ENCODE measurements at regions not wholly inside any gene's neighbourhood (a gene's known extent, or its start where the extent isn't known, plus 50 kb on each side); places are given as distances from the start of the nearest gene placed in this dataset.

- intact Hi-C loops (cut with DNase I): no loop called here
- Histone ChIP-seq H3K27ac (no peak overlapping the region), H3K4me1 (no peaks in the 10 kb centered on the region), H3K9me3 (no peaks in the 10 kb centered on the region), H3K27me3 (no peaks in the 10 kb centered on the region), H3K36me3 (no peaks in the 10 kb centered on the region), H3K4me3 (no peak overlapping the region)
- 82 to 84% methylated on average over 2 of the region's 2 CpGs for WGBS, 2 donors
- TF ChIP-seq CTCF (IDR thresholded peaks at IDR 0.05) (no peak), POLR2A (IDR thresholded peaks at IDR 0.05) (no peak)
- no peak for DNase-seq
Measured at GRCh38 chr21:27086630-27087029, 119.7 kb upstream of the ADAMTS5 start.

GRCh38 chr21:27086186-27086585, 119.3 kb upstream of the ADAMTS5 start:
- Histone ChIP-seq H3K27ac (no peak overlapping the region), H3K9me3 (no peaks in the 10 kb centered on the region), H3K36me3 (no peaks in the 10 kb centered on the region), H3K4me1 (no peaks in the 10 kb centered on the region), H3K27me3 (no peaks in the 10 kb centered on the region), H3K4me3 (no peak overlapping the region)
- no peak for DNase-seq
- 56 to 60% methylated on average over 6 of the region's 6 CpGs for WGBS, 2 donors
- no peak for TF ChIP-seq POLR2A (IDR thresholded peaks at IDR 0.05)
- no peak for TF ChIP-seq CTCF (IDR thresholded peaks at IDR 0.05)
- intact Hi-C loops (cut with DNase I): no loop called here

- no peak for TF ChIP-seq POLR2A (IDR thresholded peaks at IDR 0.05)
- TF ChIP-seq CTCF (IDR thresholded peaks at IDR 0.05): no peak
- H3K27ac ChIP-seq: no peak overlapping the region
- H3K4me3 ChIP-seq: no peak overlapping the region
- intact Hi-C loops (cut with DNase I): no loop called here
- no peak for DNase-seq
- H3K27me3 ChIP-seq: no peaks in the 10 kb centered on the region
- H3K9me3 ChIP-seq: no peaks in the 10 kb centered on the region
- 77 to 94% methylated on average over 1 of the region's 1 CpG for WGBS, 2 donors
- H3K36me3 ChIP-seq: no peaks in the 10 kb centered on the region
- no peaks in the 10 kb centered on the region for H3K4me1 ChIP-seq
Measured at GRCh38 chr21:27085387-27085786, 118.5 kb upstream of the ADAMTS5 start.

- Histone ChIP-seq H3K9me3 (no peaks in the 10 kb centered on the region), H3K36me3 (no peaks in the 10 kb centered on the region), H3K4me3 (no peak overlapping the region), H3K4me1 (no peaks in the 10 kb centered on the region), H3K27ac (no peak overlapping the region), H3K27me3 (no peaks in the 10 kb centered on the region)
- WGBS, 2 donors: 83 to 88% methylated on average over 3 of the region's 3 CpGs
- intact Hi-C loops (cut with DNase I): no loop called here
- DNase-seq: no peak
- TF ChIP-seq CTCF (IDR thresholded peaks at IDR 0.05) (no peak), POLR2A (IDR thresholded peaks at IDR 0.05) (no peak)
Measured at GRCh38 chr21:27083144-27083543, 116.3 kb upstream of the ADAMTS5 start.

- TF ChIP-seq CTCF (IDR thresholded peaks at IDR 0.05) (no peak), POLR2A (IDR thresholded peaks at IDR 0.05) (no peak)
Measured at GRCh38 chr21:27082431-27083010, 115.6 kb upstream of the ADAMTS5 start.

More at GRCh38 chr21:27082431-27083010, 115.6 kb upstream of the ADAMTS5 start:
- Histone ChIP-seq H3K27ac (no peak overlapping the region), H3K4me3 (no peak overlapping the region), H3K27me3 (no peaks in the 10 kb centered on the region), H3K36me3 (no peaks in the 10 kb centered on the region), H3K4me1 (no peaks in the 10 kb centered on the region), H3K9me3 (no peaks in the 10 kb centered on the region)
- no peak for DNase-seq
- 78 to 80% methylated on average over 4 of the region's 4 CpGs for WGBS, 2 donors
- intact Hi-C loops (cut with DNase I): no loop called here
